ENCODE measurements at regions not wholly inside any gene's neighbourhood (a gene's known extent, or its start where the extent isn't known, plus 50 kb on each side); places are given as distances from the start of the nearest gene placed in this dataset.
"Not testable (repeated sequence)": the region's sequence is repeated elsewhere in the genome, so short reads cannot be mapped to it uniquely, and the experiment has no call there.

- intact Hi-C loops (cut with DNase I), result no loop called here
- no peak for DNase-seq
Measured at GRCh38 chr5:87029951-87030350, 237.7 kb upstream of the RASA1 start.

- no peak for DNase-seq
- intact Hi-C loops (cut with DNase I), result no loop called here
Measured at GRCh38 chr5:87030699-87031098, 237.0 kb upstream of the RASA1 start.

GRCh38 chr5:87034557-87034956 is 233.1 kb upstream of the RASA1 start:
- DNase-seq, result no peak
- intact Hi-C loops (cut with DNase I), result no loop called here

DNA sequence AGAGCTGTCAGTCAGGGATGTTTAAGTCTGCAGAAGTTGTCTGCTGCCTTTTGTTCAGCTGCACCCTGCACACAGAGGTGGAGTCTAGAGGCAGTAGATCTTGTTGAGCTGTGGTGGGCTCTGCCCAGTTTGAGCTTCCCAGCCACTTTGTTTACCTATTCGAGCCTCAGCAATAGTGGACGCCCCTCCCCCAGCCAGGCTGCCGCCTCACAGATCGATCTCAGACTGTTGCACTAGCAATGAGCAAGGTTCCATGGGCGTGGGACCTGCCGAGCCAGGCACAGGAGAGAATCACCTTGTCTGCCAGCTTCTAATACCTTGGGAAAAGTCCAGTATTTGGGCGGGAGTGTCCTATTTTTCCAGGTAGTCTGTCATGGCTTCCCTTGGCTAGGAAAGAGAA is 225.1 kb upstream of the RASA1 start:
- intact Hi-C loops (cut with DNase I), result no loop called here
- DNase-seq, result no peak

DNA sequence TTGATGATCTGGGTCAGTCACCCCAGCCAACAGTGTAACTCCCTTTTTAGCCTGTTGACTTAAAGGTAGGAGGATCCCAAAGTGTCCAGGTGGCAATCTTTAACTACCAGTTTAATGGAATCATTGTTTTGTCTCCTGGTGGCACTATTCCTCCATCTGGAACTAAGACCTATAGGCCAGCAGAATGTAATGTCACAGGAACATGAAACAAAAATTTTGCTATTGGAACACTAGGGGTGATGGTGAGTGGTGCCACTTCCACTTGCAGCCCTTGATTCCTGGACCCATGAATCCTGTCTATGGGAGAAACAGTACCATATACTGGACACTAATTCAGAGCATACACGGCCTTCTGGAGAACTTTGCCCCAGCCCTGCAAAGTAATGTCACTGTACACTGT is 219.5 kb upstream of the RASA1 start:
- no peak for DNase-seq
- intact Hi-C loops (cut with DNase I), result no loop called here

GRCh38 chr5:87049012-87049411 is 218.7 kb upstream of the RASA1 start:
- DNase-seq; intact Hi-C loops (cut with DNase I): not testable (repeated sequence)

GRCh38 chr5:87051502-87052113 is 216.1 kb upstream of the RASA1 start:
- intact Hi-C loops (cut with DNase I), result no loop called here
- DNase-seq, result no peak

DNA sequence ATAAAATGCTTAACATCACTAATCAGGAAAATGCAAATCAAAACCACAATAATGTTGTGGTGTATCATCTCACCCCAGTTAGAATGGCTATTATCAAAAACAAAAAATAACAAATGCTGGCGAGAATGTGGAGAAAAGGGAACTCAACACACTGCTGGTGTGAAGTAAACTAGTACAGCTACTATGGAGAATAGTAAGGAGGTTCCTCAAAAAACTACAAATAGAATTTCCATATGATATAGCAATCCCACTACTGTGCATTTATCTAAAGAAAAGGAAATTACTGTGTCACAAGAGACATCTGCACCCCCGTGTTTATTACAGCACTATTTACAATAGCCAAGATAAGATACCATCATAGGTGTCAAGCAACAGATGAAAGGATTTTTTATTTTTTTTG is 214.5 kb upstream of the RASA1 start:
- intact Hi-C loops (cut with DNase I), result no loop called here
- DNase-seq, result no peak

DNA sequence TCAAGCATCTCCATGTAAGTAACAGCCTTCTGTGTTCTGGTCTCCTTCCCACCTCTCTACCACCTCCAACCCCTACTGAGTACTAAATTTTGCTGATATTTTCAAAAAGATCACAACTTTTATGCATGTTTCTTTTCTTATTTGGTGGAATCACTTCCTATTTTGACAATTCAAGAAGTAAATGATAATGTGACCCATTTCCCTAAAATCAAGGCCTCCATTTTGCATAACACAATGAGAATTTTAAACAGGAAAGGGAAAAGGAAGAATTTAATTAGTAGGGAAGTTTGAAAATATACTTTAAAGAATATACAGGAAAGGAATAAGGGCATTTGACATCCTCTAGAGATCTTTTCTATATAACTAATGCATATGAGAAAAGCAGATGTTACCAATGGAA is 212.9 kb upstream of the RASA1 start:
- intact Hi-C loops (cut with DNase I), result no loop called here
- no peak for DNase-seq

DNA sequence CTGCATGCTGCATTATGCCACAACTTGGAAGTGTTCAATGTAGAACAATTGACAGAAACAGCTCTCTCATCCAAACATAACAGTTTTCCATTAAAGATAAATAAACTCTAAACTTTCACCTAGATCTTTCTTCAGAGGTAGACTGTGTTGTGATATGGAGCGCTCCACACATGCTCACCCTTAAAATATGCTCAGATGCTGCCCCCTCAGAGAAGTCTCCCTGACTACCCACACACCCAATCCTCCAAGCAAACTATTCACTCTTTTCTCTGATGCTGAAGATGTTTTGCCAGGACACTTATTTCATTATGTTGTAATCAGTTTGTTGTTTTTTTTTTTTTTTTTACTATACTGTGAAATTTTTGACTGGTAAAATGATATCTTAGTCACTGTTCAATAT is 206.6 kb upstream of the RASA1 start:
- intact Hi-C loops (cut with DNase I), result no loop called here
- DNase-seq, result no peak

GRCh38 chr5:87069311-87069710 is 198.4 kb upstream of the RASA1 start:
- no peak for DNase-seq
- intact Hi-C loops (cut with DNase I), result no loop called here

GRCh38 chr5:87069974-87070608 is 197.6 kb upstream of the RASA1 start:
- DNase-seq, result peak in 1 of 10 donors; percentile 10

GRCh38 chr5:87074072-87074471 is 193.6 kb upstream of the RASA1 start:
- no peak for DNase-seq
- intact Hi-C loops (cut with DNase I), result no loop called here

More at GRCh38 chr5:87069974-87070608, 197.6 kb upstream of the RASA1 start:
- intact Hi-C loops (cut with DNase I), result loop anchor here (2.0 kb wide), 1 partner anchor 331 kb away; no protein-coding TSS in a partner anchor

DNA sequence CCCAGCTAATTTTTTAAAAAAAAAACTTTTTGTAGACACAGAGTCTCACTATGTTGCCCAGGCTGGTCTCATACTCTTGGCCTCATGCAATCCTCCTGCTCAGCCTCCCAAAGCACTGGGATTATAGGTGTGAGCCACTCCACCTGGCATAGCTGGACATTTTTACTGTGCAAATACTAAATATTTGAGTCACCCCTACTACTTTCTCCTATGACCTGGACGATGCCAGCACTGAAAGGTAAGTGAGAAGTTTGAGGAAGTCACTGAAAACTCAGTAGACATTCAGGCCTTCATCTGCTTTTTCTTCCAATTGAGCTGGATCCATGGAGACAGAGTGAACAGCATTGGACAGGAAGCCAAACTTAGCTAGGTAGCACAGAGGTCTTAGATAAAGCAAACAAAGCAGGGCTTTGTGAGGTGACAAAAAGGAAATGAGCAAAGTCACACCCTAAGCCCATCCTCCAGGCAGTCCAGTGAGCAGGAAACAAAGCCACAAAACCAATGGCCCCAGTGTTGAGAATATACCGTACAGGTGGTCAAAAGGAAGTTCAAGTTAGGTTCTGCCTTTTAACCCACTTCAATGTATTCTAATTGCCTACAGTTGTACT is 192.6 kb upstream of the RASA1 start:
- DNase-seq, result no peak
- intact Hi-C loops (cut with DNase I), result no loop called here

GRCh38 chr5:87076411-87076810 is 191.3 kb upstream of the RASA1 start:
- intact Hi-C loops (cut with DNase I), result no loop called here
- no peak for DNase-seq

- intact Hi-C loops (cut with DNase I), result no loop called here
Measured at GRCh38 chr5:87076931-87077330, 190.8 kb upstream of the RASA1 start.

DNA sequence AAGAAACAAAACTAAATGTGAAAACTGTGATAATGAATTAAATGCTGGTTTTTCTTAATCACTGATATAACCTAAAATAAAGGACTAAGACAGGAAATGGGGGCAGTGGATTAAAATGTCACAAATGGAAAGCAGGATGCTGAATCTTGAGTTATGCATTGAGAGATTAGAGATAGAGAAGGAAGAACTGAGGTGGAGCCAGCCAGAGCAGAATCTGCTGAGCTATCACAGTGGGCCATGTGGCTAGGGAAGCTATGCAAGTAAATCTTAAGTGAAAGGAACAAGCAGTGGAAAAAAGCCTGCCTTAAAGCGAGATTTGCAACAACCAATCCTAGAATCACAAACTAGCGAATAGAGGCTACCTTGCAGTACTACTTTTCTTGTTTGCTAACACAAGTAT is 188.5 kb upstream of the RASA1 start:
- peak in 2 of 10 donors; percentile 8 to 49 for DNase-seq
- intact Hi-C loops (cut with DNase I), result no loop called here

More at GRCh38 chr5:87076931-87077330, 190.8 kb upstream of the RASA1 start:
- DNase-seq, result no peak

DNA sequence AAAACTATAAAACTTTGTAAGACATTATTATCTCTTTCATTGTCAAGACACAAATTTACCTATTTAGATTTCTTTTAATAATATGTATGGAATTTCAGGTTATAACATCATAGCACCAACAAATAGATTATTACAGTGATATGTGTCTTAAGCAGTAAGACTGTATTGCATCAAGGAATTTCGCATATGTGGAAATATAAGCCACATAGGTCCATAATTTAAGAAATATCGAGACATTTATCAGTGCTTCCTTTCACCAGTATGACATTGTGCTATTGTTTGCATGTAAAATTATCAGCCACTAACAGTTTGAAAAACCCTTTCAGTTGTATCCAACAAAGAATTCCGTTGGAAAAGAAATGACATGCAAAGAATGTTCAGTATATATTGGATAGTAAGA is 186.7 kb upstream of the RASA1 start:
- intact Hi-C loops (cut with DNase I), result no loop called here
- no peak for DNase-seq

DNA sequence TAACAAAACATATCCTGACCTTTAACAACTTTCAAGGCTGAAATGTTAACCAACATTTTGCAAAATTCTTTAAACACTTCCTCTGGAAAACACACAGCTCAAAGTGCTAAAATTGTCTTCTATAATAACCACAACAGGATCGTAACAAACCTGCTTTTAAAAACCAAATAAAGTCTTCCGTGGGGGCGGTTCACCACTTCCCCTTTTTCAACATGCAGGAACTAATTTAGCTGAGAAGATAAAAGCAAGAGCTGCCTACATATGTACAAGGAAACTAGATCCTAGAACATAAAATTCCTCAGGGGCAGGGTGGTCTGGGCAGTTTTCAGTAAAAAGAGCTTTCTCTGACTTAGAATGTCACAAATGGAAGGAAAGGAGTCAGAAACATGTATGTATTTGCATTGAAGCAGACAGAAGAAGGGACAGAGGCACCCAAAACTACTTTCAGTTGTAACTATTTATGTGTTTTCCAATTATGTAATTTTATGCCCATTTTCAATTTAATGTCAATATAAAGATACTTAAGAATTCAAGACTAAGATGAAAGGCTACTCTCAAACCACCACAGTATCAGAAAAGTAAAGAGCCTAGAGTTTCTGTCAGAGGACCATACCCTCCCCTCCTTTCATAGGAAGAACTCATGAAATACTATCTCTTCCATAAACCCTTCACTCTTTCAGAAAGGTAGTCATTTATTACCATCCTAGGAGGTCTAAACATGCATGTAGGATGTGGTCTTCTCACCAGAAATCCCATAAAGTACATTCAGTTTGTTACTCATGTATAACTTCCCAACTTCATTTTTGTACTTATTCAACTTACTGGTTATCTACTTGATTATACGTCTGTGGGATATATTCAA is 185.9 kb upstream of the RASA1 start:
- no peak for DNase-seq
- intact Hi-C loops (cut with DNase I), result no loop called here

GRCh38 chr5:87094347-87094746 is 173.3 kb upstream of the RASA1 start:
- DNase-seq, result no peak
- intact Hi-C loops (cut with DNase I), result no loop called here

DNA sequence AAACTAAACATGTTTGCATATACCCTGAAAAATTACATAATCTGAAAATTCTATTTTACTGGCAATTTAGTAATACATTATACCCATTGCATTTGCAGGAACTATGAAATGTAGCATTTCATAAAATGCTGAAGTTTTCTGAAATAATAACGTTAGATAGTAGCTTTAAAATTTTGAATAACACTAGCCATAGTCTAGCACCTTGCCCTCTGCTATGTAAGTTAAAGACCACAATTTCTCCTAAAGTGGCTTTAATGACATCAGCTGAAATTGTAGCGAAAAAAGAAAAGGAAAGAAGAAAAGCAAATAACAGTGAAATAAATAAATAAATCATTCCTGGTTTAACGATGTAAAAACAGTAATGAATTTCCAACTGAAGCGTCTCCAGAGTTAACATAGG is 172.8 kb upstream of the RASA1 start:
- intact Hi-C loops (cut with DNase I), result no loop called here
- no peak for DNase-seq

Data from posterior cingulate gyrus (tissue), 11 donors.